IgD-negative memory B cell (primary cell): ENCODE measurements at regions not wholly inside any gene's neighbourhood (a gene's known extent, or its start where the extent isn't known, plus 50 kb on each side); places are given as distances from the start of the nearest gene placed in this dataset.
"Not testable (repeated sequence)": the region's sequence is repeated elsewhere in the genome, so short reads cannot be mapped to it uniquely, and the experiment has no call there.

Experiments used
- H3K27ac Mint-ChIP-seq, 3 donors: one replicate each; pipeline ENCODE4 v1.8.0; 2020 to 2022; ENCODE audit warnings: mild to moderate bottlenecking in 3 of 3, mixed read lengths in 3 of 3, moderate library complexity in 1 of 3
- H3K27me3 Mint-ChIP-seq: one replicate; pipeline ENCODE4 v1.8.0; 2021; ENCODE audit warnings: mixed read lengths
- H3K36me3 Mint-ChIP-seq: one replicate; pipeline ENCODE4 v1.8.0; 2020; ENCODE audit warnings: mild to moderate bottlenecking, mixed read lengths
- H3K4me1 Mint-ChIP-seq, 3 donors: one replicate each; pipeline ENCODE4 v1.8.0; 2020 to 2022; ENCODE audit warnings: mixed read lengths in 3 of 3, mild to moderate bottlenecking in 1 of 3
- H3K4me3 Mint-ChIP-seq, 4 donors: one replicate each; pipeline ENCODE4 v1.8.0; 2020 to 2022; ENCODE audit warnings: mild to moderate bottlenecking in 4 of 4, mixed read lengths in 4 of 4, moderate library complexity in 3 of 4
- H3K9me3 Mint-ChIP-seq, 3 donors: one replicate each; pipeline ENCODE4 v1.8.0; 2020 to 2021; ENCODE audit warnings: mixed read lengths in 3 of 3, mild to moderate bottlenecking in 1 of 3

- Mint-ChIP-seq H3K9me3 (no peaks in the 10 kb centered on the region), H3K27me3 (peaks cover 12% of the 10 kb centered on the region), H3K36me3 (peaks cover 1% of the 10 kb centered on the region), H3K4me3 (no peak overlapping the region), H3K27ac (peak overlapping the region in 1 of 3 donors; percentile 70), H3K4me1 (peaks cover 0 to 1% (median 0%) of the 10 kb centered on the region in 3 donors)
These were observed 146.8 kb downstream of the TPRA1 start for GRCh38 chr3:127443581-127444375.

GRCh38 chr3:127442506-127442905, 148.0 kb downstream of the TPRA1 start:
- Mint-ChIP-seq H3K27ac (no peak overlapping the region), H3K36me3 (peaks cover 1% of the 10 kb centered on the region), H3K27me3 (peaks cover 8% of the 10 kb centered on the region), H3K4me3 (no peak overlapping the region), H3K9me3 (no peaks in the 10 kb centered on the region), H3K4me1 (no peaks in the 10 kb centered on the region)

- Mint-ChIP-seq H3K4me3 (no peak overlapping the region), H3K36me3 (peaks cover 1% of the 10 kb centered on the region), H3K27ac (no peak overlapping the region), H3K9me3 (no peaks in the 10 kb centered on the region), H3K27me3 (peaks cover 8% of the 10 kb centered on the region), H3K4me1 (no peaks in the 10 kb centered on the region)
These were observed 148.8 kb downstream of the TPRA1 start for GRCh38 chr3:127441764-127442163.

- H3K9me3 Mint-ChIP-seq: no peaks in the 10 kb centered on the region
- peaks cover 8% of the 10 kb centered on the region for H3K27me3 Mint-ChIP-seq
- H3K27ac Mint-ChIP-seq: no peak overlapping the region
- H3K4me3 Mint-ChIP-seq: no peak overlapping the region
- H3K4me1 Mint-ChIP-seq: no peaks in the 10 kb centered on the region
- H3K36me3 Mint-ChIP-seq: peaks cover 1% of the 10 kb centered on the region
These were observed 150.1 kb downstream of the TPRA1 start for GRCh38 chr3:127440384-127440783.

GRCh38 chr3:127439621-127440020, 150.9 kb downstream of the TPRA1 start:
- H3K36me3 Mint-ChIP-seq: peaks cover 1% of the 10 kb centered on the region

GRCh38 chr3:127438951-127439350, 151.1 kb upstream of the PRR20G start:
- H3K4me3 Mint-ChIP-seq: no peak overlapping the region
- no peaks in the 10 kb centered on the region for H3K4me1 Mint-ChIP-seq
- peaks cover 1% of the 10 kb centered on the region for H3K36me3 Mint-ChIP-seq
- H3K9me3 Mint-ChIP-seq: no peaks in the 10 kb centered on the region
- H3K27me3 Mint-ChIP-seq: peaks cover 8% of the 10 kb centered on the region
- H3K27ac Mint-ChIP-seq: no peak overlapping the region

More at GRCh38 chr3:127439621-127440020, 150.9 kb downstream of the TPRA1 start:
- no peaks in the 10 kb centered on the region for H3K9me3 Mint-ChIP-seq
- H3K27ac Mint-ChIP-seq: no peak overlapping the region
- H3K4me1 Mint-ChIP-seq: no peaks in the 10 kb centered on the region
- no peak overlapping the region for H3K4me3 Mint-ChIP-seq
- peaks cover 8% of the 10 kb centered on the region for H3K27me3 Mint-ChIP-seq

- Mint-ChIP-seq H3K27ac (no peak overlapping the region), H3K4me1 (no peaks in the 10 kb centered on the region), H3K4me3 (no peak overlapping the region)
These were observed 150.5 kb upstream of the PRR20G start for GRCh38 chr3:127438371-127438770.

GRCh38 chr3:127435299-127435698, 147.5 kb upstream of the PRR20G start:
- H3K4me3 Mint-ChIP-seq: not testable (repeated sequence)

More at GRCh38 chr3:127438371-127438770, 150.5 kb upstream of the PRR20G start:
- Mint-ChIP-seq H3K9me3 (no peaks in the 10 kb centered on the region), H3K27me3 (peaks cover 8% of the 10 kb centered on the region), H3K36me3 (peaks cover 1% of the 10 kb centered on the region)

GRCh38 chr3:127431066-127431465, 143.2 kb upstream of the PRR20G start:
- H3K27ac Mint-ChIP-seq: no peak overlapping the region
- no peaks in the 10 kb centered on the region for H3K4me1 Mint-ChIP-seq
- H3K9me3 Mint-ChIP-seq: no peaks in the 10 kb centered on the region
- H3K36me3 Mint-ChIP-seq: no peaks in the 10 kb centered on the region
- H3K4me3 Mint-ChIP-seq: no peak overlapping the region
- H3K27me3 Mint-ChIP-seq: peaks cover 18% of the 10 kb centered on the region

More at GRCh38 chr3:127435299-127435698, 147.5 kb upstream of the PRR20G start:
- not testable (repeated sequence) for H3K9me3 Mint-ChIP-seq, H3K36me3 Mint-ChIP-seq, H3K27ac Mint-ChIP-seq, H3K4me1 Mint-ChIP-seq, H3K27me3 Mint-ChIP-seq

- Mint-ChIP-seq H3K27ac (no peak overlapping the region), H3K9me3 (no peaks in the 10 kb centered on the region), H3K4me3 (no peak overlapping the region), H3K27me3 (peaks cover 22% of the 10 kb centered on the region), H3K4me1 (no peaks in the 10 kb centered on the region), H3K36me3 (no peaks in the 10 kb centered on the region)
These were observed 140.6 kb upstream of the PRR20G start for GRCh38 chr3:127428344-127428997.

GRCh38 chr3:127427666-127428065, 139.8 kb upstream of the PRR20G start:
- no peak overlapping the region for H3K4me3 Mint-ChIP-seq
- H3K27me3 Mint-ChIP-seq: peaks cover 22% of the 10 kb centered on the region
- H3K27ac Mint-ChIP-seq: no peak overlapping the region
- H3K4me1 Mint-ChIP-seq: no peaks in the 10 kb centered on the region
- no peaks in the 10 kb centered on the region for H3K9me3 Mint-ChIP-seq
- no peaks in the 10 kb centered on the region for H3K36me3 Mint-ChIP-seq

- no peak overlapping the region for H3K4me3 Mint-ChIP-seq
These were observed 139.3 kb upstream of the PRR20G start for GRCh38 chr3:127427156-127427555.

GRCh38 chr3:127426444-127427153, 138.8 kb upstream of the PRR20G start:
- no peak overlapping the region for H3K27ac Mint-ChIP-seq
- H3K27me3 Mint-ChIP-seq: peaks cover 22% of the 10 kb centered on the region
- no peaks in the 10 kb centered on the region for H3K36me3 Mint-ChIP-seq
- H3K4me1 Mint-ChIP-seq: no peaks in the 10 kb centered on the region
- H3K4me3 Mint-ChIP-seq: no peak overlapping the region
- H3K9me3 Mint-ChIP-seq: no peaks in the 10 kb centered on the region

More at GRCh38 chr3:127427156-127427555, 139.3 kb upstream of the PRR20G start:
- no peaks in the 10 kb centered on the region for H3K36me3 Mint-ChIP-seq
- no peak overlapping the region for H3K27ac Mint-ChIP-seq
- H3K9me3 Mint-ChIP-seq: no peaks in the 10 kb centered on the region
- no peaks in the 10 kb centered on the region for H3K4me1 Mint-ChIP-seq
- peaks cover 22% of the 10 kb centered on the region for H3K27me3 Mint-ChIP-seq

- H3K27me3 Mint-ChIP-seq: peaks cover 26% of the 10 kb centered on the region
- H3K4me3 Mint-ChIP-seq: no peak overlapping the region
- no peak overlapping the region for H3K27ac Mint-ChIP-seq
- no peaks in the 10 kb centered on the region for H3K4me1 Mint-ChIP-seq
- no peaks in the 10 kb centered on the region for H3K36me3 Mint-ChIP-seq
- no peaks in the 10 kb centered on the region for H3K9me3 Mint-ChIP-seq
These were observed 137.9 kb upstream of the PRR20G start for GRCh38 chr3:127425505-127426443.
